ENCODE measurements at regions not wholly inside any gene's neighbourhood (a gene's known extent, or its start where the extent isn't known, plus 50 kb on each side); places are given as distances from the start of the nearest gene placed in this dataset.
"Not testable (repeated sequence)": the region's sequence is repeated elsewhere in the genome, so short reads cannot be mapped to it uniquely, and the experiment has no call there.

DNA sequence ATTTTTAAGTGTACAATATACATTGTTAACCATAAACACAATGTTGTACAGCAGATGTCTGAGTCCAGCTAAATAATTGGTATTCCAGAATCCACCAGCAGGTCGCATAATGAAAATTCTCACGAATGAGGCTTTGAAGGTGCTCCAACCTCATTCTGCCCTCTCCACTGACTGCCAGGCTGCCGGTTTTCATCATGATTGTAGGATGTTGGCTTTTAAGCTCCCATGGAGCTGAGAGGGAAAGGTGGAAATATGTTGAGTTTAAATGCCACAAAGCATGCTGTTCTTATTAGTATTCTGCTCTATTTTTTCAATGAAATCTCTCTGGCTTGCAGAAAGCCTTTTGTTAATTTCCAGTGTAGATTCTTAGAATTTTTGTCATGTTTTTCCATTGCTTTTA, 337.2 kb upstream of the DDI1 start:
- no peak for ATAC-seq

DNA sequence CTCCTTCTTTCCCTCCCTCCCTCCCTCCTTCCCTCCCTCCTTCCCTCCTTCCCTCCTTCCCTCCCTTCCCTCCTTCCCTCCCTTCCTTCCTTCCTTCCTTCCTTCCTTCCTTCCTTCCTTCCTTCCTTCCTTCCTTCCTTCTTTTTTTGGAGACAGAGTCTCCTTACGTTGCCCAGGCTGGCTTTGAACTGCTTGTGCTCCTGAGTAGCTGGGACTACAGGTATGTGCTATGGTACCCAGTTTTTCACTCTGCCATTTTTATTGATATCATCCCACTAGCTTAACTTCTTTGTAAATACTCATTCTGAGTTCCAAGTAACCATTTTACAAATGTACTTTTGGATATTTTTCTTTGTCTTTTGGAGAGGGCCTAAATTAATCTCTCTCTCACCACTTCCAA, 336.8 kb upstream of the DDI1 start:
- no peak for DNase-seq
- intact Hi-C loops (cut with DNase I, micrococcal nuclease), result no loop called here
- ATAC-seq, result no peak

More for the DNA sequence above, 337.2 kb upstream of the DDI1 start:
- intact Hi-C loops (cut with DNase I, micrococcal nuclease), result no loop called here
- DNase-seq, result no peak

DNA sequence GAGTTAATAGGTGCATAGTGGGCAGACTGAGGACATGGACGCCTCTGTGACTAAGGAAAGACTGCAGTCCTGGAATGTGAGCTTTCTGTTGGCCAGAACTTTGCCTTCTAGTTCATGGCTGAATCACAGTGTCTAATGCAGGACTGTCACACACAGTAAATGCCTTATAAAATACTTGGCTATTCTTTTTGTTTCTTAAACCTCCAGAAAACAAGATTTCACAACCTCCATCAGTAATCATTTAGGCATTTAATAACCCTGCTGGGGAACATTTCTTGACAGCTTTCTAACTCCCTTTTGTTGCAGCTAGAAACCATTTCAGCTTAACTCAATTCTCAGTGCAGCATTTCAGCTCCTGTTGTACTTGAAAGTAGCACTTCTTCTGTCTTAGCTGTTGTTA, 335.8 kb upstream of the DDI1 start:
- DNase-seq (no peak), ATAC-seq (no peak)

DNA sequence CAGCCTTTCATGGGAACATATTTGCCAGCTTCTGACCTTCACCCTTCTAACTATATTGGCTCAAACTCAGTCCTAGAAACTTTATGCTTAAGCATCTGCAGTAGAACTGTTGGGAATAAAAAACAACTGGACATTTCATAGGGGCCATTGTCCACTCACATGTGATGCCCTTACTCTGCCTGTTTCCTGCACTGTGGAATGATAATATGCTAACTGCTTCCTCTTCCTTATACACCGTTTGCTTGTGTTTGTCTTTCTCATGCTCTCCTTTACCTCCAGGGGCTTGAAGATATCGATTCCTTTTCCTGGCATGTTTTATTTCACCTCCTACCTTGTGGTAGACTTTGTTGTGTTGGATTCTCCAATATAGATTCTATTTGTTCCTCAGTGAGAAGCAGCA, 333.0 kb upstream of the DDI1 start:
- no peak for DNase-seq
- peak; percentile 57 for ATAC-seq
- intact Hi-C loops (cut with DNase I, micrococcal nuclease), result no loop called here

More for the DNA sequence above, 335.8 kb upstream of the DDI1 start:
- intact Hi-C loops (cut with DNase I, micrococcal nuclease), result no loop called here

DNA sequence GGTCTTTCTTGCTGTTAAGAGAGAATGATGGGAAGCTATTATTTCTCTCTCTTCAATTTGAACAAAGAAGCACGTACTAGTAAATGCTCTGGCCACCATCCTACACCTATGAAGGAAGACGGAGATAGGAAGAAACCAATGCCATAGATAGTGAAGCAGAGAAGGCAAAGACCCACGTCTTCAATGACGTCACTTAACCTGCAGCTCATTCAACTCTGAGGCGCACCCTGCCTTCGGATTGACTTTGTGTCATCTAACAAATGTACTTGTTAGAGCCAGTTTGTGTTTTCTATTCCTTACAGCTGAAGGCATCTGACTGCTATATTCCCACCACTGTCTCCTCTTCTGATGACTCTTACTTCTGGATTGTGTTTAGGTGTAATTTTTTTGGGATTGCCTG, 332.5 kb upstream of the DDI1 start:
- no peak for DNase-seq
- ATAC-seq, result no peak
- intact Hi-C loops (cut with DNase I, micrococcal nuclease), result no loop called here

DNA sequence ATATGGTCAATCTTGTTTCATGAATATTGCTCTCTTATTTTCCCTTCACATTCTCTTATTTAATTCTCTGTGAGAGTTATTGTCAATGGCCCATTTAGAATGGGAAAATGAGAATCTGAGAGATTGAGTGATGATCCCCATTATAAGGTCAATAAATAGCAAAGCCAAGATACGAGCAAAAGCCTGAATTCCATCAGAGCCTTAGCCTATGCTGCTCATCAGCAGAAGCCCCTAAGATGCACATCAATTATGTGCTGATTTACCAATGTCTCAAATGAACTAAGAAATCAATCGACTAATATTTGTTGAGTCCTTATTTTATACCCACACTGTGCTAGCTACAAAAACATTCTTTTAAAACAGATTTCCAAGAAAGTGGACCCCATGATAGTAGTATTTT, 330.8 kb upstream of the DDI1 start:
- no peak for DNase-seq
- intact Hi-C loops (cut with DNase I, micrococcal nuclease), result no loop called here
- no peak for ATAC-seq

DNA sequence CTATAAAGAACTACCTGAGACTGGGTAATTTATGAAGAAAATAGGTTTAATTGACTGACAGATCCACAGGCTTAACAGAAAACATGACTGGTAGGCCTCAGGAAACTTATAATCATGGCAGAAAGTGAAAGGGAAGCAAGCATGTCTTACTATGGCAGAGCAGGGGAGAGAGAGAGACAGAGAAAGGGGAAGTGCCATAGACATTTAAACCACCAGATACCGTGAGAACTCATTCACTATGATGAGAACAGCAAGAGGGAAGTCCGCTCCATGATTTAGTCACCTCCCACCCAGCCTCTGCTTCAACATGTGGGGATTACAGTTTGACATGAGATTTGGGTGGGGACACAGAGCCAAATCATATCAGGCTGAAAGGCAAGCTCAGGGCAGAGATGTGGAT, 327.1 kb upstream of the DDI1 start:
- intact Hi-C loops (cut with DNase I, micrococcal nuclease), result no loop called here
- ATAC-seq, result no peak
- DNase-seq, result no peak

DNA sequence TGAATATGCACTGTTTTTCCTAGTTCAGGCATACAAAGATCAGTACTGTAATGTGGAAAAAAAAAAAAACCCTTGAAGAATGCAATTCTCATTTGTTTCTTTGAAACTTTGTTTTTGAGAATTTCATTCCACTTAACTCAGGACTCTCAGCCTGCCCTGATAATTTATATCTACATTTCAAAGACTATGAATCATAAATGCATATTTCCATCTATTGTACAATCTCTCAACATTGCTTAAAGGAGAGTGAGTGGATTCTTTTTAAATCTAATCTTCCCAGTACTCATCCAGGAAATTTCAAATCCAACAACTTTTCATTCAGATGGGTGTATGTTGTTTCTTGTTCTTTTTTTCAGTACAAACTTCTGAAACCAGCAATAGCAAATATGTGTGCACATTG, 322.2 kb upstream of the DDI1 start:
- DNase-seq (no peak), ATAC-seq (no peak)
- intact Hi-C loops (cut with DNase I, micrococcal nuclease), result no loop called here

DNA sequence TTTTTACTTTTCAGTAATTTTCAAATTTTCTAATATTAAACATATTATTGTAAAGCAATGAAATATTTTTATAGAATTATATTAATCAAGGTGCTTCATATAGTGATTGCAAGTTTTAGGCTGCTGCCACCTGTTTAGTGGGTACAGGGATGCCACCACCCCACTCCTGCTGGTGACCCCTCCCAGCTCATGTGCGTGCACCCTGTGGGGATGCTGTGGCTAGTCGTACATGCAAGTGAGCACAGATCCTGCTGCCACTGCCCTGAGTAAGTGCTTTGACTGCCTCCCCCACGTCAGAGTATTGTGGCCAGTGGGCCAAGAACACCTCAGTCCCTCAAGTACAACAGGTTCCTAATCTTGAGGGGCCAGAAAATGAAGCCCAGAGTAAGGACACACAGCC, 320.1 kb upstream of the DDI1 start:
- ATAC-seq (no peak), DNase-seq (no peak)
- intact Hi-C loops (cut with DNase I, micrococcal nuclease), result no loop called here

DNA sequence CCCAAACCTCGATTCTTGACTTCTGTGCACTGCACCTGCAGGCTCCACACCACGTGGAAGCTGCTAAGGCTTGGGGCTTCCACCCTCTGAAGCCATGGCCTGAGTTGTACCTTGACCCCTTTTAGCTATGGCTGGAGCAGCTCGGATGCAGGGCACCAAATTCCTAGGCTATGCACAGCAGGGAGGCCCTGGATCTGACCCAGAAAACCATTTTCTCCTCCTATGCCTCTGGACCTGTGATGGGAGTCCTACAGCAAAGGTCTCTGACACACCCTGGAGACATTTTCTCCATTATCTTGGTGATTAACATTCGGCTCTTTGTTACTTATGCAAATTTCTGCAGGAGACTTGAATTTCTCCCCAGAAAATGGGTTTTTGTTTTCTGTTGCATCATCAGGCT, 309.2 kb upstream of the DDI1 start:
- intact Hi-C loops (cut with DNase I, micrococcal nuclease), result no loop called here
- ATAC-seq (no peak), DNase-seq (no peak)

DNA sequence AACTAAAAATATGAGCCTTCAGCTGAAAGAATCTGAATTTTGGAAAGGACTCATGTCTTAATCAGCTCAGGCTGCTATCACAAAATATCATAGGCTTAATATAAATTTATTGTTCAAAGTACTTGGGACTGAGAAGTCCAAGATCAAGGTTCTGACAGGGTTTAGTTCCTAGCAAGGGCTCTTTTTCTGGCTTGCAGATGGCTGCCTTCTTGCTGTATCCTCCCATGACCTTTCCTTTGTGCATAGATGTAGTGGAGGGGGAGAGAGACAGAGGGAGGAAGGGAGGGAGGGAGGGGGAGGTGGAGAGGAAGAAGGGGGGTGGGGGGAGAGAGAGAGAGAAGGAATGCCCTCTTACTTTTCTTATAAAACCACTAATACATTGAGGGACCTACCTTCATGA, 306.8 kb upstream of the DDI1 start:
- DNase-seq, result no peak
- intact Hi-C loops (cut with DNase I, micrococcal nuclease), result no loop called here
- ATAC-seq, result no peak

DNA sequence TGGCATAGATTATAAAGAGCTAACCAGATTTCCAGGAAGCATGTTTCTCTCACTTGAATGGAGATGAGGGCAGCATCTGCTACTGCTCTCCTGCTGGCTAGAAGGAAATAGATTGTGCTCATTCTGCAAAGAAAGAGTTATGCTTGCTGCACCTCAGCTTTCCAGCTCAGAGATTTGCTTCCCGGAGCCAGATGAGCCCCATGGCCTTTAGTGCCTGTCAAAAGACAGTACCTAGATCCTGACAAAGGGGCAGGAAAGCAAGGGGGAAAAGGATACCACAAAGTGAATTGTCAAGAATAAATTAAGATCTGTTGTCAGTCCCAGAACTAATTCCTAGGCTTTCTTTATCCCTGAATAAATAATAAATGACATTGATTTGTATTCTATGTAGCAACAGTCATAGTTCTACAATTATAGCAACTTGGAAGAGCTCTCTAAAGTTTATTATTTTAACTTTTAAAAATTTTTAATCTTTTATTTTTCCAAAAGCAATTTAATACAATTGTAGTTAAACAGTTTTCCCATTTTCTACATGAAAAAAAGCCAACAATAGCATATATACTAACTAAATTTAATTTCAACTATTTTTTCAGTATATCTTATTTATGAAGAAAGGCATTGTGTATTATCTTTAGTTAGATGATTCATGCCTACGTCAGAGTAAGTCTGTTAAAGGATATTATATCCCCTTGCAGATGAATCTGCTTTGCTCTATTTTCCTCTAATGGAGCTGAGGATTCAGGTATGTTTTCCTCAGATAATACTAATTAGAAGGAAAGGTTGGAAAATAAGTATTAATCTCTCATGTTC, 306.1 kb upstream of the DDI1 start:
- no peak for DNase-seq
- intact Hi-C loops (cut with DNase I, micrococcal nuclease), result no loop called here
- ATAC-seq, result no peak

DNA sequence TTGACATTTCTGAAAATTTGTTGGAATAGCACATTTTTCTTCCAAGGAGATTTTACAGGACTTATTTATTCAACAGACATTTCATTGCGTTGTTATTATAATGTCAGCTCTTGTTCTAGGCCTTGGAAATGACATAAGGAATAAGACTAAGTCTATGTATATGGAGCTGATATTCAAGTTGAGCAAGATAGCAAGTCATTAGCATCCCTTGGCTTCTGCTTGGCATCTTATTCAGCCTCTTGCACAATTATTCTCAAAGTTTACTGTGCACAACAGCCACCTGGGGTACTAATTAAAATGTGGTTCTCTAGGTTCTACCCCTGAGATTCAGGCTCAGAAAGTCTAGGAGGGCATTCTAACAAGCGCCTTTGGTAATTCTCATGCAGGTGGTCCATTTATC, 304.8 kb upstream of the DDI1 start:
- DNase-seq, result no peak
- ATAC-seq, result no peak
- intact Hi-C loops (cut with DNase I, micrococcal nuclease), result no loop called here

DNA sequence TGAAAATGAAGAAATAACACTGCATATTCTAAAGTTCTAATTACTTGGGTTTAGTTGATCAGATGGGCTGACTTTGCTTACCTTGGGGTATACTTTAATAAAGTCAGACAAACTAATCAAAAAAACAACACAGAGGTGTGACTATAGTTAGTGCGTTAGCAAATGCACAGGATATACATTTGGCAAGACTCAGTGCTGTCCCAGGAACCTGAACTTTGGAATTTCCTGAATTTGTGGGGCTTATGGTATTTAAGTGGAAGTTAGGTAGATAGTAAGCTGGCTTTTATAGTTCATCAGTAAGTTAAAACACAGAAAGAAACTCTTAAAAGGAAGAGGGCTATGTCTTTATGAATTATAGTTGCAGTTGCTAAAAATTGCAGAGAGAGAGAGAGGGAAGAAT, 302.6 kb upstream of the DDI1 start:
- ATAC-seq (peak; percentile 67), DNase-seq (no peak)
- intact Hi-C loops (cut with DNase I, micrococcal nuclease), result no loop called here

DNA sequence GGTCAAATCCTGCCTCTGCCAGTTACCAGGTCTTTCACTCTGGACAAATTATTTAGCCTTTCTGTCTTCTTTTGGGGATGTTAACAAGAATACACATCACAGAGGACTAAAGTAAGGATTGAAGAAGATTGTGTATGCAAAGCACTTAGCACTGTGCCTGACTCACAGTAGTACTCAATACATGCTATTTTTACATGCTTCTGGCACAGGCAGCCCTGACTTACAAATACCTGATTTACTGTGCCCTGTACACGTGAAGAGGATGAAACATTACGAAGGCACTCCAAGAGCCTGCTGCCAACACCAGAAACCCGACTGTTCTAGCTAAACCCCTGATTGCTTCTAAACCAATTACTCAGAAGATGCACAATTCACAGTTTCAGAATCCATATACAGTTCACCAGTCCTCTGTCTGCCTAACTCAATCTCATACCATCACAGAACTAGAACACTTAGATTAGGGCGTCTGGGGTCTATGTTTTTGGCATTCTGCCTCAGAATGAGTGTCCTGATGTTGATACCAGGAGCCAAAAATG, 300.9 kb upstream of the DDI1 start:
- intact Hi-C loops (cut with DNase I, micrococcal nuclease), result no loop called here
- DNase-seq (no peak), ATAC-seq (no peak)

DNA sequence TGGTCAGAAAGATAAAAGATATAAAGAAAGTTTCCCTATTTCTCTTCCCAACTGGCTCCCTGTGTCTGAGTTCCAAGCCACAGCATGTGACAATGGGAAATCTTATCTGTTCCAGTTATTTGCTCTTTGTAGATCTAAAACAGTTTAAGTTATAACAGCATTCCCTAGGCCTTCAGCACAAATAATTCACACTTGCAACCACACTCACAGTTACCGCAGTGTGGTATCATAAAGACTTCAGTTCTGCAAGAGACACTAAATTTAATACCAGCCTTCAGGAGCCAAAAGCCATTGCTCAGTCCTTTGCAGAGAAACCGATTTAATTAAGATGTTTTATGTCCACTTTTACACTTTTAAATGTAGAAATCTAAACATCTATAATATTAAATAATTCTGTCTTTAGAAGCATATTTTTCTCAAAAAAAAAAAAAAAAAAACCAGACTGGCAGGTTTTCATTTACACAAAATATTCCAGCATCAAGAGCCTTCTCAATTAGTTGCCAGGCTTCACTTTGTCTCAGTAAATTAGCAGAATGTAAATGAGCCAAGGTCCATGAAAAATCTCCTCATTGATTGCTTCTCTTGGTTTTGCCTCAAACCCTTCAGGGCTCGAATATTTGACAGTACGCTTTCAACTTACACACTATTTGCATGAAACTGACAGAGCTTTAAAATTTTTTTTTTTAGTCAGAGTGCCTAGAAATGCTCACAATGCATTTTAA, 300.0 kb upstream of the DDI1 start:
- ATAC-seq, result no peak
- no peak for DNase-seq
- intact Hi-C loops (cut with DNase I, micrococcal nuclease), result no loop called here

DNA sequence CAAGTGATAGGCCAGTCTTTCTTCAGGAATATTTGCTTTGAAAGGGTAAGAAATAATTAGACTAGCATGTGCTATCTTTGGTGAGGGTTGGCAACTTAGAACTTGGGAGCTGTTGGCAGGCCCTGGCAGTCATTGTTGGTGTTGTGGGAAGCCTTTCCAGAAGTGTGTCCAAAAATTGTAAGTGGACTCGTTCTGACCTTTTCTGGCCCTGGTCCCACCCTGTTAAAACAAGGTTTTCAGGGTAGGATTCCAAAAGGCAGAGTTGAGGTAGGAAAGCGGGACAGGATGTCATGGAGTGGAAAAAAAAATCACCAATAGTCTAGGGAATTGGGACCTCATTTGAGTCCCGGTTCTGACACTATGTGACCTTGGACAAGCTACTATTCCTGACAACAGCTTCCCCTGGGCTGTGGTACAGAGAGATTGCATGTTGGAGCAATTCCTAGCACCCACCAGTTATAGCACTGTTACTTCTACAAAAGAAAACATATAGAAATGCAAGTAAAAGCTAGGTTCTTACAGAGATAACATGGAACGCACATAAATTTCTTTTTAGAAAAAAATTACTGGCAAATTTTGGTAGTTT, 299.3 kb upstream of the DDI1 start:
- ATAC-seq (no peak), DNase-seq (no peak)
- intact Hi-C loops (cut with DNase I, micrococcal nuclease), result no loop called here

DNA sequence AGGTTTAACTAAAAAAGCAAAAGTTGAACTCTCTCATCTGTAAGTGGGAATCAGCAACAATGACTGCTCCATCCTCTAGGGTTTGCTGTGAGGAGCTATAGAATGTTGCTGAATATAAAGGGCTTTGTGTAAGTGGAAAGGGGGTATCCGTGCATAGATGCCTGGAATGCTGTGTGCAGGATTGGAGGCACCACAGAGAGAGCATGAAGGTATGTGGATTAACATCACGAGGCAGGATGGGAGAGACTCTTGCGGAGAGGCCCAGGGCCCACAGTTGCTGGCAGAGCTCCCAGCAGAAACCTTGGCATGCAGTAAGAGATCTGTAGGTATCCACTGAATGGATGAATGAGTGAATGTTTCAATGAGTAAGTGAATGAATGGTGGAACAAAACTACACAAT, 298.7 kb upstream of the DDI1 start:
- ATAC-seq (no peak), DNase-seq (no peak)
- intact Hi-C loops (cut with DNase I, micrococcal nuclease), result no loop called here

DNA sequence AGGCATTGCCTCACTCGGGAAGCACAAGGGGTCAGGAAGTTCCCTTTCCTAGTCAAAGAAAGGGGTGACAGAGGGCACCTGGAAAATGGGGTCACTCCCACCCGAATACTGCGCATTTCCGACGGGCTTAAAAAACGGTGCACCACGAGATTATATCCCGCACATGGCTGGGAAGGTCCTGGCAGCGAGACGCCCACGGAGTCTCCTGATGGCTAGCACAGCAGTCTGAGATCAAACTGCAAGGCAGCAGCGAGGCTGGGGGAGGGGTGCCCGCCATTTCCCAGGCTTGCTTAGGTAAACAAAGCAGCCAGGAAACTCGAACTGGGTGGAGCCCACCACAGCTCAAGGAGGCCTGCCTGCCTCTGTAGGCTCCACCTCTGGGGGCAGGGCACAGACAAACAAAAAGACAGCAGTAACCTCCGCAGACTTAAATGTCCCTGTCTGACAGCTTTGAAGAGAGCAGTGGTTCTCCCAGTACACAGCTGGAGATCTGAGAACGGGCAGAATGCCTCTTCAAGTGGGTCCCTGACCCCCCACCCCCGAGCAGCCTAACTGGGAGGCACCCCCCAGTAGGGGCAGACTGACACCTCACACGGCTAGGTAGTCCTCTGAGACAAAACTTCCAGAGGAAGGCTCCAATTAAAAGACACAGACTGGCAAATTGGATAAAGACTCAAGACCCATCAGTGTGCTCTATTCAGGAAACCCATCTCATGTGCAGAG, 297.2 kb upstream of the DDI1 start:
- ATAC-seq; intact Hi-C loops (cut with DNase I, micrococcal nuclease): not testable (repeated sequence)
- DNase-seq, result peak in 1 of 2 donors; percentile 26
